ENCODE measurements at regions not wholly inside any gene's neighbourhood (a gene's known extent, or its start where the extent isn't known, plus 50 kb on each side); places are given as distances from the start of the nearest gene placed in this dataset.

DNA sequence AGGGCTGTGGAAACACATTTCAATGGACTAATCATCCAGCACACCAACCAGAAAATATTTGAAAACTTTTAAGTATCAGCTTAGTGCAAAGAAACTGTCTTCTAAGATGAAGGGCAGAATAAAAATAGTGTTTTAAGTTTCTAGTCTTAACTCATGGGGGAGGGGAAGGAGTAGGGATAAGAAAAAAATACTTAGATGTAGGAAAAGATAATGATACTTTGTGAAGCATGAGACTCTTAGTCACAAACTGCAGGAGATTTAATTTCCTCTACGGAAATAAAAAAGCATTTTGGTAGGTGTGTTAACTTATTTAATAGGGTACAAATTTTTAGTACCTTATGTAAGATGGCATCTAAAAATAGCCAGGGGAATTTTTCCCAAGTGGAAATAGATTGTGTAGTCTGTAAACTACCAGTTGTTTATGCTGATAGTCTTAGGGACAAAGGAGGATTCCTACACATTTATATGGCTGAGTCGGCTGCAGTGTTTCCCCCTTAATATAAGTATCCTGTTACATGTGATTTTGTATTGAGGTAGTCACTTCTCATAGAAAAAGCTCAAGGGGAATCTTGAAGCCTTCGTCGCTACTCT, 78.2 kb upstream of the GBE1 start:
- POLR2A ChIA-PET, result no interaction called here
- Histone ChIP-seq H4K20me1 (replicated peaks; ENCODE audit: control insufficient read depth, insufficient read depth, low read length) (no peaks in the 10 kb centered on the region), H3K4me3 (no peak overlapping the region), H3K27me3 (ENCODE audit: control insufficient read depth in 2 of 2, insufficient read depth in 2 of 2, low read length in 2 of 2) (no peaks in the 10 kb centered on the region), H3K4me1 (replicated peaks in 1 of 2; ENCODE audit: control insufficient read depth in 2 of 2, insufficient read depth in 2 of 2, low read length in 2 of 2) (no peaks in the 10 kb centered on the region), H3K9me1 (ENCODE audit: control insufficient read depth, insufficient read depth, low read length) (no peaks in the 10 kb centered on the region), H2AFZ (ENCODE audit: low read depth, low read length) (no peak overlapping the region), H3K79me2 (ENCODE audit: control insufficient read depth, insufficient read depth, low read length) (no peaks in the 10 kb centered on the region), H3K9me3 (replicated peaks; ENCODE audit: control insufficient read depth, insufficient read depth, low read depth, low read length) (no peaks in the 10 kb centered on the region), H3K4me2 (ENCODE audit: insufficient read depth, low read length) (no peak overlapping the region), H3K27ac (ENCODE audit: extremely low read depth, low read depth, low read length) (no peak overlapping the region), H3K9ac (ENCODE audit: insufficient read depth in 1 of 2, low read depth in 2 of 2, low read length in 2 of 2) (no peak overlapping the region), H3K36me3 (ENCODE audit: control insufficient read depth, insufficient read depth, low read length) (no peaks in the 10 kb centered on the region)
- in situ Hi-C loops (cut with MboI), result no loop called here
- CTCF ChIA-PET (ENCODE audit: low intra/inter-chr PET ratio), result no interaction called here
- ATAC-seq (no peak), FAIRE-seq (no peak), DNase-seq (ENCODE audit: extremely low read depth in 1 of 4, low spot score in 3 of 4) (no peak)
- WGBS (ENCODE audit: insufficient coverage, low coverage, missing lambda C conversion rate), result 7% methylated on average over 4 of the region's 4 CpGs
- TF ChIP-seq ZNF76 (CRISPR knock-in tag; IDR thresholded peaks at IDR 0.05; ENCODE audit: borderline replicate concordance) (no peak), ESRRB (CRISPR knock-in tag; IDR thresholded peaks at IDR 0.05; ENCODE audit: borderline replicate concordance) (no peak), TEAD1 (CRISPR knock-in tag; IDR thresholded peaks at IDR 0.05) (no peak), HOXB6 (CRISPR knock-in tag; IDR thresholded peaks at IDR 0.05; ENCODE audit: borderline replicate concordance) (no peak), CSDE1 (IDR thresholded peaks at IDR 0.05) (no peak)
- TF ChIP-seq, protein P1, sequence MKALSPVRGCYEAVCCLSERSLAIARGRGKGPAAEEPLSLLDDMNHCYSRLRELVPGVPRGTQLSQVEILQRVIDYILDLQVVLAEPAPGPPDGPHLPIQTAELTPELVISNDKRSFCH (CRISPR knock-in tag; IDR thresholded peaks at IDR 0.05), result no peak
- TF ChIP-seq, protein P1 (tag; IDR thresholded peaks at IDR 0.05), result no peak
- TF ChIP-seq, protein P2, sequence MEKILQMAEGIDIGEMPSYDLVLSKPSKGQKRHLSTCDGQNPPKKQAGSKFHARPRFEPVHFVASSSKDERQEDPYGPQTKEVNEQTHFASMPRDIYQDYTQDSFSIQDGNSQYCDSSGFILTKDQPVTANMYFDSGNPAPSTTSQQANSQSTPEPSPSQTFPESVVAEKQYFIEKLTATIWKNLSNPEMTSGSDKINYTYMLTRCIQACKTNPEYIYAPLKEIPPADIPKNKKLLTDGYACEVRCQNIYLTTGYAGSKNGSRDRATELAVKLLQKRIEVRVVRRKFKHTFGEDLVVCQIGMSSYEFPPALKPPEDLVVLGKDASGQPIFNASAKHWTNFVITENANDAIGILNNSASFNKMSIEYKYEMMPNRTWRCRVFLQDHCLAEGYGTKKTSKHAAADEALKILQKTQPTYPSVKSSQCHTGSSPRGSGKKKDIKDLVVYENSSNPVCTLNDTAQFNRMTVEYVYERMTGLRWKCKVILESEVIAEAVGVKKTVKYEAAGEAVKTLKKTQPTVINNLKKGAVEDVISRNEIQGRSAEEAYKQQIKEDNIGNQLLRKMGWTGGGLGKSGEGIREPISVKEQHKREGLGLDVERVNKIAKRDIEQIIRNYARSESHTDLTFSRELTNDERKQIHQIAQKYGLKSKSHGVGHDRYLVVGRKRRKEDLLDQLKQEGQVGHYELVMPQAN (IDR thresholded peaks at IDR 0.05; ENCODE audit: borderline replicate concordance), result no peak
- TF ChIP-seq, protein P3, sequence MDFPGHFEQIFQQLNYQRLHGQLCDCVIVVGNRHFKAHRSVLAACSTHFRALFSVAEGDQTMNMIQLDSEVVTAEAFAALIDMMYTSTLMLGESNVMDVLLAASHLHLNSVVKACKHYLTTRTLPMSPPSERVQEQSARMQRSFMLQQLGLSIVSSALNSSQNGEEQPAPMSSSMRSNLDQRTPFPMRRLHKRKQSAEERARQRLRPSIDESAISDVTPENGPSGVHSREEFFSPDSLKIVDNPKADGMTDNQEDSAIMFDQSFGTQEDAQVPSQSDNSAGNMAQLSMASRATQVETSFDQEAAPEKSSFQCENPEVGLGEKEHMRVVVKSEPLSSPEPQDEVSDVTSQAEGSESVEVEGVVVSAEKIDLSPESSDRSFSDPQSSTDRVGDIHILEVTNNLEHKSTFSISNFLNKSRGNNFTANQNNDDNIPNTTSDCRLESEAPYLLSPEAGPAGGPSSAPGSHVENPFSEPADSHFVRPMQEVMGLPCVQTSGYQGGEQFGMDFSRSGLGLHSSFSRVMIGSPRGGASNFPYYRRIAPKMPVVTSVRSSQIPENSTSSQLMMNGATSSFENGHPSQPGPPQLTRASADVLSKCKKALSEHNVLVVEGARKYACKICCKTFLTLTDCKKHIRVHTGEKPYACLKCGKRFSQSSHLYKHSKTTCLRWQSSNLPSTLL (IDR thresholded peaks at IDR 0.05), result no peak
- intact Hi-C loops (cut with micrococcal nuclease), result no loop called here
- no TSS peak for BruUV-seq (replicated peaks)
